OCI-LY1 (cell line): ENCODE measurements at regions not wholly inside any gene's neighbourhood (a gene's known extent, or its start where the extent isn't known, plus 50 kb on each side); places are given as distances from the start of the nearest gene placed in this dataset.

Experiments
- EZH2 ChIP-seq: fragments of 200-600 bp; sonication (generic), shearing (Covaris generic); IDR thresholded peaks from 2 replicates; pipeline ENCODE4 v1.8.0; 2017; ENCODE audit warnings: borderline replicate concordance, mixed run types, mild to moderate bottlenecking, antibody characterized with exemption, low read length, moderate library complexity, mixed read lengths
- TF ChIP-seq, protein P1 (sequence below): fragments of 200-600 bp; sonication (generic), shearing (Covaris generic); IDR thresholded peaks from 2 replicates; pipeline ENCODE4 v1.5.1; 2017; ENCODE audit warnings: mild to moderate bottlenecking, antibody characterized with exemption, low read length, moderate library complexity, mixed read lengths

DNA sequence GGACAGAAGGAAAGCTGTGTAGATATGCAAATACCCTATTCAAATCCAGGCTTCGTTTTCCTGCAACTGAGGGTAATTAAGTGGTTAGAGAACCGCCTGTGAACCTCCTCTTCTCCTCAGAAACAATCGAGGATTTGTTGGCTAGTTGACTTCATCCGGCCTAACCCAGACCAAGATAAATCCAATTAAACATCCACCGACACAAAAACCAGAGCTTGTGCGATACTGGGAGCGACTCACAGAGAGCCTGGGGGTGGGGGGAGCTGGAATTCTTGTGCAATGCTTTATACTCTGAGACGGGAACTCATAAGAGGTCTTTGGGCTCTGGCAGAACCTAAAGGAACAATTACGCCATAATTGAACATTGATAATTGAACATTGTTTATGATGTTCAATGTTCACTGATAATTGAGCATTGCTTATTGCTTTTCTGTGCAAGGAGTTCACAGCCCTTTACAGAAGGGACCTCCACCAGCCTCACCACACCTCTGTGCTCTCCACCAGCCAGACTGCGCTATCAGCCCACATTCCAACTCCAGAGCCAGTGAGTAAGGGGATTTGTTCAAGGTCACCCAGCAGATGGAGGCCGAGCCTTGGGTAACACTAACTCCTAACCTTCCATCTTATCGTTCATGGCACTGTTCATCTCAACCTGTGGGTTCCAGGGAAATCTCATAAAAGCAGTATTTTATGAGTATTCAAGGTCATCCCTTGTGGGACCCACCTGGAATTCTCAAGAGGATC, 429.6 kb upstream of the JARID2 start:
- TF ChIP-seq, protein P1, sequence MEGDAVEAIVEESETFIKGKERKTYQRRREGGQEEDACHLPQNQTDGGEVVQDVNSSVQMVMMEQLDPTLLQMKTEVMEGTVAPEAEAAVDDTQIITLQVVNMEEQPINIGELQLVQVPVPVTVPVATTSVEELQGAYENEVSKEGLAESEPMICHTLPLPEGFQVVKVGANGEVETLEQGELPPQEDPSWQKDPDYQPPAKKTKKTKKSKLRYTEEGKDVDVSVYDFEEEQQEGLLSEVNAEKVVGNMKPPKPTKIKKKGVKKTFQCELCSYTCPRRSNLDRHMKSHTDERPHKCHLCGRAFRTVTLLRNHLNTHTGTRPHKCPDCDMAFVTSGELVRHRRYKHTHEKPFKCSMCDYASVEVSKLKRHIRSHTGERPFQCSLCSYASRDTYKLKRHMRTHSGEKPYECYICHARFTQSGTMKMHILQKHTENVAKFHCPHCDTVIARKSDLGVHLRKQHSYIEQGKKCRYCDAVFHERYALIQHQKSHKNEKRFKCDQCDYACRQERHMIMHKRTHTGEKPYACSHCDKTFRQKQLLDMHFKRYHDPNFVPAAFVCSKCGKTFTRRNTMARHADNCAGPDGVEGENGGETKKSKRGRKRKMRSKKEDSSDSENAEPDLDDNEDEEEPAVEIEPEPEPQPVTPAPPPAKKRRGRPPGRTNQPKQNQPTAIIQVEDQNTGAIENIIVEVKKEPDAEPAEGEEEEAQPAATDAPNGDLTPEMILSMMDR, result no peak
- no peak for TF ChIP-seq EZH2
